GM10248 (cell line): ENCODE measurements at regions not wholly inside any gene's neighbourhood (a gene's known extent, or its start where the extent isn't known, plus 50 kb on each side); places are given as distances from the start of the nearest gene placed in this dataset.

Experiments used
- CTCF ChIA-PET: fragments of 300-600 bp; sonication (Branson Sonifier 250); formaldehyde crosslinking; extraction: SDS; loops from one replicate; lab custom pipeline; 2021; ENCODE audit warnings: antibody characterized with exemption; lab: Yijun Ruan, JAX
- POLR2A ChIA-PET: fragments of 350-650 bp; sonication (Branson Sonifier 250); formaldehyde crosslinking; extraction: SDS; loops from one replicate; lab custom pipeline; 2020; ENCODE audit warnings: antibody characterized with exemption; lab: Yijun Ruan, JAX
- DNase-seq: peaks from one replicate; pipeline ENCODE4 v3.0.0; 2012; ENCODE audit errors: extremely low spot score
- CTCF ChIP-seq: IDR thresholded peaks from 2 replicates; pipeline ENCODE4 v1.5.1; 2012; ENCODE audit warnings: mild to moderate bottlenecking, low read depth; ENCODE audit errors: extremely low read depth, missing control alignments, control extremely low read depth

GRCh38 chr22:47816121-47816862 lies 1053.8 kb downstream of the TBC1D22A start:
- ChIA-PET POLR2A (no interaction called here), CTCF (no interaction called here)
- no peak for TF ChIP-seq CTCF
- DNase-seq, result no peak

GRCh38 chr22:47814474-47814873 lies 1052.0 kb downstream of the TBC1D22A start:
- no peak for TF ChIP-seq CTCF
- ChIA-PET POLR2A (no interaction called here), CTCF (no interaction called here)
- no peak for DNase-seq

- no peak for TF ChIP-seq CTCF
- CTCF ChIA-PET, result no interaction called here
- DNase-seq, result no peak
- POLR2A ChIA-PET, result no interaction called here
Measured at GRCh38 chr22:47813661-47814060, 1051.2 kb downstream of the TBC1D22A start.

- ChIA-PET POLR2A (no interaction called here), CTCF (no interaction called here)
- no peak for DNase-seq
- no peak for TF ChIP-seq CTCF
Measured at GRCh38 chr22:47811971-47812370, 1049.5 kb downstream of the TBC1D22A start.

- POLR2A ChIA-PET, result no interaction called here
- no peak for TF ChIP-seq CTCF
- DNase-seq, result no peak
- CTCF ChIA-PET, result no interaction called here
Measured at GRCh38 chr22:47810505-47811500, 1048.4 kb downstream of the TBC1D22A start.

- CTCF ChIA-PET, result no interaction called here
- no peak for DNase-seq
- no peak for TF ChIP-seq CTCF
- POLR2A ChIA-PET, result no interaction called here
Measured at GRCh38 chr22:47808886-47809620, 1046.6 kb downstream of the TBC1D22A start.
